Retina (tissue), 1 donor: ENCODE measurements at regions not wholly inside any gene's neighbourhood (a gene's known extent, or its start where the extent isn't known, plus 50 kb on each side); places are given as distances from the start of the nearest gene placed in this dataset.

Experiments
- DNase-seq: peaks from one replicate; pipeline ENCODE4 v3.0.0-alpha.2; 2016

DNA sequence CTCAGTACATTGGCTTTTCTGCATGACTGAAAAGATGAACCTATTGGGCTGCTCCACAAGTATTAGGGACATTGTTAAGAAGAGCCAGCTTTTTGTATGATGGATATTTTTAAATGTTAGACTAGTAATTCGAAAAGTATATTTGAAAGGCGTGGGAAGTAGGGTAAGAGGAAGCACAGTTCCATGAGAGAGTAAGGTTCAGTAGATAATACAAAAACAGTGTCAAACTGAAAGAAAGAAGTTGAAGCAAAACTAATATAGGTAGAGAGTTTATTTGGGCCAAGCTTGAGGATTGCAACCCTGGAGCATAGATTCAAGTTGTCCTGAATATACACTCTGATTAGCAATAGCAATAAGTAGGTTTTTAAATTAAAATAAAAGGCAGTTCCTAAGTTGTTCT lies 193.9 kb downstream of the RASSF9 start:
- DNase-seq, result no peak

DNA sequence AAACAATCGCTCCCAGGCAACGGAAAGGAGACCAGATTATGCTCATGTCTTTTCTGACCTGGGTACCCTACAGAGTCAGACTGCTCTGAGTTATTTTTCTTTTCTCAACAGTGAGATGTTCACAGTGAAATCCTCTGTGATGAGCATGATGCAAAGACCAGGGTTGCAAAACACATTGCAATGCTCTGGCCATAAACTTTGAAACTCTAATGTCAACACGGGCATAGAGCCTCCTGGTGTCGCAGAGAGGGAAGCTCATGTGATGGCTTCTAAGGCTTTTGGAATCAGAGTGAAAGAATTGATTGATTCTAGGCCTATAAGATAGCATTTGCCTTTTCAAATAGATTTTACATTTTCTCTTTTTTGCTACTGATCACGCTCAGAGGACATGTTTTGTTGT lies 193.4 kb downstream of the RASSF9 start:
- no peak for DNase-seq

DNA sequence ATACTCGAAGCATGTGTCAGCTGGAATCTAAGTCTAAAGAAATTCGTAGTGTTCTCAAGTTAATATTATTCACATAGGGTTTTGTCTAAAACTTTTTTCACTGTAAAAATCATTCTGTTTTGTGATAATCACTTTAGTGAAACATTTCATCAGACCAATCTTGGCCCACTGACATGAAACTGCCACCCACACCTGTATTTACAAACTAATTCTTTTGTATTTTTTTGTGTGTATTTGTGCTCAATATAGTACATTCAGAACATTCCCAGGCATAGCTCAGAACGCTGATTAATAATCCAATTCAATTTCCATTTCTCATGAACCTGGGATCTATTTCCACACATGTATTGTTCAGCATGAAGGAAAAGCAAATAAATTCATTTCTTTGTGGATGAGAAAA lies 191.7 kb downstream of the RASSF9 start:
- DNase-seq, result no peak

DNA sequence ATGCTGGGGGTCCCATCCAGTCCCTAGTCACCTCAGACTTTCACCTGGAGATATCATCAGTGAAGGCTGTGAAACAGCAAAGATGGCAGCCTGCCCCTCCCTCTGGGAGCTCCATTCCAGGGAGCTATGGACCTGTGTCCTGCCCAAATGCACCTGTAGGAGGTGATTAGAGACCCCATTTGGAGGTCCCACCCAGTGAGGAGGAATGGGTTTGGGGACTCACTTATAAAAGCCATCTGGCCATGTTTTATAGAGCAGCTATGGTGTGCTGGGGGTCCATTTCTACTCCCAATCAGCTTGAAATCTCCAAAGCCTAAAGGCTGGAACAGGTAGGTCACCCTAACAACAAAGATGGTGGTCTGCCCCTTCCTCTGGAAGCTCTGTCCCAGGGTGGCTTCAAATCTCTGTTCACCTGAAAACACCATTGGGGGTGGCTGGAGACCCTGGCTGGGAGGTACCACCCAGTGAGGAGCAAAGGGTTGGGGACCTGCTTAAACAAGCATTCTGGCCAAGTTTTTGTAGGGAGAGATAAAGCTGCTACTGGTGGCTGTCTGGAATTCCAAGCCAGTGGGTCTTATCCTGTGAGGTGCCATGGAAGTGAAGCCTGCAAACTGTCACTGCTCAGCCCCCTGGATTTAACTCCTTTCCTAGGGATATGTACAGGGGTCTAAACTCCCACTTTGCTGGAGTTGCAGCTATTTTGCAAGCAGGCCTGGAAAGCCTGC lies 182.3 kb downstream of the RASSF9 start:
- DNase-seq, result no peak

DNA sequence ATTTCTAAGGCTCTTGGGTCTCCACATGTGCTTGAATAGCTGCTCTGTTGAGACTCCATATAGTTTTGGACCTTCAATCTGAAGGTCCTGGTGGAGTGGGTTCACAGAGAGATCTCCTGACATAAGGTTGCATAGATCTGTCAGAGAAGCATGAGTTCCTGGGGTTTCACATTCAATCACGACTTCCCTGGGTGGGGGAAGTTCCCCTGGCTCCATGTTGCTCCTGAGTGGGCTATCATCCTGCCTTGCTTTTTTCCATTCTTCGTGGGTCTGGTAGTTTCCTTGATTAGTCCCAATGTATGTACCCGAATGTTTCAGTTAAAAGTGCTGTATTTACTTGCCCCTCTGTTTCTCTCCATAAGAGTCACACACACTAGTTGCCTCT lies 181.8 kb downstream of the RASSF9 start:
- DNase-seq, result no peak

DNA sequence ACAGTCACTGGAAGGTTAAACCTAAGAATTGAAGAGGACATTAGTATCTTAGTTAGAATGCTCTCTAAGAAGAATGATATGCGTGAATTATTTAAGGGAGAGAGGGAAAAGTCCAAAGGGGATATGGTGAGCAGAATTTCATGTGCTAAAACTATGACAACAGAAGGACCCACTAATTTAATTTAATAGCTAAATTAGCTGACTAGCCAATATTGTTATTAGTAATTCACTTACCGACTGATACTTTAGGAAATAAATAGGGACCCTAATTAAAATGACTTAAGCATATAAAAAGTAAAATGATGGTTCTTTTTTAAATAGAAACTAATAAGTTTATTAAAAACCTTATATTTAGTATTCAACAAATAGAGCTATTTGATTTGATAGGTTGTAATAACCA lies 179.6 kb downstream of the RASSF9 start:
- DNase-seq, result no peak

DNA sequence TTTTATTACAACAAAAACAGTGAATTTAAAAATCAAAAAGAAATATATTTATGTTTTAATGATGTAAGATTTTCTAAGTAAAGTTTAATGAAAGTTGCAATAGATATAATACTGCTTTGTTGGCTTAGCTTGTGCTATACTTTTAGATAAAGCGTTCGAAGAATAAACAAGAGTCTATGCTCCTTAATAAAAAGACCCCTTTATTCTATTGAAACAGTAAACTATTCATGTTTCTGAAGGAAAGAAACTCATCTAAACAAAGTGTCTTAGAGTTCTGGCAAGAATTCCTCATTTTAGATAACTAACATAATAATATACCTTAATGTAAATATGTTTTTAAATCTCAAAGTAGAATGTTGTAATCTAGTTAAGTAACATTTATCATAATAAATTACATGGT lies 179.0 kb downstream of the RASSF9 start:
- DNase-seq, result no peak

DNA sequence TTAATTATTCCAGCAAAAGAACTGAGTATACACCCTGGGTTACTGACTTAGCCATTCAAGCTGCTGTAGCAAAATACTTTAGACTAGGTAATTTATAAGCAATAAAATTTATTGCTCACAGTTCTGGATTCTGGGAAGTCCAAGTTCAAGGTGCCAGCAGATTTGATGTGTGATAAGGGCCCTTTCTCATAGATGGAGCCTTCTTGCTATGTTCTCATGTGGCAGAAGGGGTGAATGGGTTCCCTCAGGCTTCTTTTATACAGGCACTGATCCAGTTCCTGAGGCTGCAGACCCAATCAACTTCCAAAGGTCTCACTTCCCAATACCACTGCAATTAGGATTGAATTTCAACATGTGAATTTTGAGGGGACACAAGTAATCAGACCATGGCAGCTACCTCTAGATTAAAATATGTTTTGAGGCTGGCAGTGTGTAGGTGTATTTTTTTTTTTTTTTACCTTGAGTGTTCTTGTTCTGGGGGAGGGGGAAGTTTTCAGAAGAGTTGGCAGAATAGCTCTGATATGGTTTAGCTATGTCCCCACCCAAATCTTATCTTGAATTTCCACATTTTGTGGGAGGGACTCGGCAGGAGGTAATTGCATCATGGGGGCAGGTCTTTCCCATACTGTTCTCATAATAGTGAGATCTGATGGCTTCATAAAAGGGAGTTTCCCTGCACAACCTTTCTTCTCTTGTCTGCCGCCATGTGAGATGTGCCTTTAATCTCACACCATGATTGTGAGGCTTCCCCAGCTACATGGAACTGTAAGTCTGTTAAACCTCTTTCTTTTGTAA lies 178.2 kb downstream of the RASSF9 start:
- DNase-seq, result no peak

DNA sequence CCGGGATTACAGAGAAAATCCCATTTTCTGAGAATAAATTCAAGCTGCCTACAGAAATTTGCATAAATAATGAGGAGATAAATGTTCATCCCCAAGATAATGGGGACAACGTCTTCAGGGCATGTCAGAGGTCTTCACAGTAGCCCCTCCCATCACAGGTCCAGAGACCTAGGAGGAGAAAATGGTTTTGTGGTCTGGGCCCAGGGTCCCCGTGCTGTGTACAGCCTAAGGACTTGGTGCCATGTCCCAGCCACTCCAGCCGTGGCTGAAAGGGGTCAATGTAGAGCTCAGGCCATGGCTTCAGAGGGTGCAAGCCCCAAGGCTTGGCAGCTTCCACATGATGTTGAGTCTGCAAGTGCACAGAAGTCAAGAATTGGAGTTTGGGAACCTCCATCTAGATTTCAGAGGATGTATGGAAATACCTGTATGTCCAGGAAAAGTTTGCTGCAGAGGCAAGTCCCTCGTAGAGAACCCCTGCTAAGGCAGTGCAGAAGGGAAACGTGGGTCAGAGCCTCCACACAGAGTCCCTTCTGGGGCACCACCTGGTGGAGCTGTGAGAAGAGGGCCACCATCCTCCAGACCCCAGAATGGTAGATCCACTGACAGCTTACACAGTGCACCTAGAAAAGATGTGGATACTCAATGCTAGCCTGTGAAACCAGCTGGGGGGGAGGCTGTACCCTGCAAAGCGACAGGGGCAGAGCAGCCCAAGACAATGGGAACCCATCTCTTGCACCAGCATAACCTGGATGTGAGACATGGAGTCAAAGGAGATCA lies 176.3 kb downstream of the RASSF9 start:
- DNase-seq, result no peak

DNA sequence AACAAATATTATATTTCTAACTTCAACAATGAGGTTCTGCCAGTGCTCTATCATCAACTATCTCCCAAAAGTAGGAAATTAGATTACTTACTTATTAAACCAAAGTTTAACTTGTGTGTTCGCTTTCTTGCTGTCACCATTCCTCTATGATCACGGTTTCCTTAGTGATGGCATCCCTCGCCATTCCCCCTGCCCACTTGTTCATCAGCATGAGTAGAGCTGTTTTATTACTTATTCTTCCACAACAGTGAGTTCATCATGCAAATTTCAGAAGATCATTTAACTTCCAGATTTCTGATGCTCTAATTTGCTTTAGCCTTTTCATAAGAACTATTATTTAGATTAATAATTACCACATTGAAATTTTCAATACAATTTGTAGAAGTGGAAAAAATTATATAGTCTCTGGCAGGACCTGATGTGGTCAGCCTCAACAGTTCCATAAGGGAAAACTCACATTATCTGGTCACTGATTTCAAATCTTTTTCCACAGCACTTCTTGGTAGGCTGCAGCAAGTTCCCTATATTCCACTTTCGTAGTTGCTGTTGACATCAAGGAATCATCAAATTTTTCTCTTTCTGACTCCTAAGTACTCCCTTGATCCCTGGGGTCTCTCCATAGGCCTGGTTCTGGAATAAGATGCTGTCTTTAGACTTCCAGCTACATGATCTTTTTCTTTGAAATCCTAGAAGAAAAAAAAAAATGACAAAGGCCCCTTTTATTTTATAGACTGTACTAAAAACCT lies 174.6 kb downstream of the RASSF9 start:
- DNase-seq, result no peak

DNA sequence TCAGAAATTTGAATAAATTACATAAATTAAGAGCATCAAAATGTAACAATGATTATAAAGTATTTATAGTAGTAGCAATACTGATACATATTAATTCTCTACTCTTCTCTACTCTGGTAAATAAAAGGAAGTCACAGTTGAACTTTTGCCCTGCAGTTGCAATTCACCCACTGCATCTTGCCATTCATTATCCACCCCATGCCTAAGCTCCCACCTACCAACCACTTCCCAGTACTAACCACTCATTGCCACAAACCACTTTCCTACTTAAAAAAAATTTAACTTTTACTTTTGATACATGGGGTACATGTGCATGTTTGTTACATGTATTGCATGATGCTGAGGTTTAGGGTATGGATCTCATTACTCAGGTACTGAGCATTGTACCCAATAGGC lies 174.0 kb downstream of the RASSF9 start:
- DNase-seq, result no peak

DNA sequence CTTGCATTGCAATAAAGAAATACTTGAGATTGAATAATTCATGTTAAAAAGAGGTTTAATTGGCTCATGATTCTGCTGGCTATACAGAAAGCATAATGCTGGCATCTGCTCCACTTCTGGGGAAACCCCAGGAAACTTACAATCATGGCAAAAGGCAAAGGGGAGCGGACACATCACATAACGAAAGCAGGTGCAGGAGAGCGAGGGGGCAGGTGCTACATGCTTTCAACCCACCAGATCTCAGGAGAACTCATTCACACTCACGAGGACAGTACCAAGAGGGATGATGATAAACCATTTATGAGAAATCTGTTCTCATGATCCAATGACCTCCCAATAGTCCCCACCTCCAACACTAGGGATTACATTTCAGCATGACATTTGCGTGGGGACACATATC lies 172.6 kb downstream of the RASSF9 start:
- no peak for DNase-seq

DNA sequence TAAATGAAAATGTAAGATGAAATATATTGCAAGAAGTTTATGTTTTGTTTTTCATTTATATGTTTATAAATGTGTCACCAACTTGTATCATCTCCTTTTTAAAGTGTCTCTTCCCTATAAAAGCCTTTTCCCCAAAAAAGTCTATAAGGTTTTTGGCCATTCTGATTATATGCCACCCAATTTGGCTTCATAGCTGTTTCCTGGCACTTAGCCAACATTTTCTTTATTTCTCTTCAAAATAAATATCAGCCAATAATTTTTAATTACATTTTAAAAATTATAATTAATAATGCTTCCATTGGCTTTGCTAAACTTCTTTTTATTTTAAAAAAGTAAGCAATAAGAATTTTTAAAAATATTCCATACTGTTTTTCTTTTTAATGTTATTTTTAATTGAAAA lies 171.8 kb downstream of the RASSF9 start:
- DNase-seq, result no peak

DNA sequence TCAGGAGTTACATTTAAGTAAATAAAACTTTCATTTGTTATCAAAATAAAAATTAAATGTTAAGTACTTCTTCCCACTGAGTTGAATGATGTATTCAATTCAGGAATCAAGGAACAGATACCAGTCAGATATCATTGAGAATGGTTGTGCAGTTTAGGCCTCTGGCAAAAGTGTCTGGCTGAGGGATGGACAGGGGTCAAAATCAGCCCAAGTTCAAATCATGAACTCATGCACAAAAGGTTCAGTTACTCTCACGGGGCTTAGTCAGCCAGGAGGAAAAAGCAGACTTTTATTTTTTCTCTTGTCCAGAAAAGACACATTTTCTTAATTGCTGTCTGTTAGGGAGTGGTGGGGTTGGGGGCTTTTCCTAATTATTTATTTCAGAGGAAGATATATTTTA lies 166.3 kb downstream of the RASSF9 start:
- DNase-seq, result no peak

DNA sequence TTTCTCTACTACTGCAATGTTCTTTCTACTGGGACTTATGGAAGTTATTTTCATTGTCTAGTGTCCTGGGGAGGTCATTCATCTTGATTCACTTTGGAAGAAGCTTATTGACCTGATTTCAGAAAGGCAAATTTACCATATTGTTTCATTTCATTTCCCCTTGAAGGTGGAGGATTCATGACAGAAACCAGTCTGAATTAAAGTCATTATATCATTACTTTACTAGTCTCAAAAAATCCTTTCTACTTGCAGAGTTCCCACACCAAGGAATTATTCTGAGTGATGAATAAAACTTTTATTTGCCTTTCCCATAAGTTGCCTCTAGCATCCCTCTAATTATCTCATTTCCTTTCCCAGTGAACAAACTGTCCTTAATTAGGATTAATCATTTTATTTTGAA lies 163.8 kb downstream of the RASSF9 start:
- DNase-seq, result no peak

DNA sequence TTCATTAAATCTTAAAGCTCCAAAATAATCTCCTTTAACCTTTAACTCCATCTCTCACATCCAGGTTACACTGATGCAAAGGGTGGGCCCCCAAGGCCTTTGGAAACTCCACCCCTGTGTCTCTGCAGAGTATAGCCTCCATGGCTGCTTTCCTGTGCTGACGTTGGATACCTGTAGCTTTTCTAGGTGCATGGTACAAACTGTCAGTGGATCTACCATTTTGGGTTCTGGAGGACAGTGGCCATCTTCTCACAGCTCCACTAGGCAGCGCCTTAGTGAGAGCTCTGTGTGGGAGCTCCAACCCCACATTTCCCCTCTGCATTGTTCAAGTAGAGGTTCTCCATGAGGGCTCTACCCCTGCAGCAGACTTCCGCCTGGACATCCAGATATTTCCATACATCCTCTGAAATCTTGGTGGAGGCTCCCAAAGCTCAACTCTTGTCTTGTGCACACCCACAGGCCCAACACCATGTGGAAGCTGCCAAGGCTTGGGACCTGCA lies 162.2 kb downstream of the RASSF9 start:
- no peak for DNase-seq

DNA sequence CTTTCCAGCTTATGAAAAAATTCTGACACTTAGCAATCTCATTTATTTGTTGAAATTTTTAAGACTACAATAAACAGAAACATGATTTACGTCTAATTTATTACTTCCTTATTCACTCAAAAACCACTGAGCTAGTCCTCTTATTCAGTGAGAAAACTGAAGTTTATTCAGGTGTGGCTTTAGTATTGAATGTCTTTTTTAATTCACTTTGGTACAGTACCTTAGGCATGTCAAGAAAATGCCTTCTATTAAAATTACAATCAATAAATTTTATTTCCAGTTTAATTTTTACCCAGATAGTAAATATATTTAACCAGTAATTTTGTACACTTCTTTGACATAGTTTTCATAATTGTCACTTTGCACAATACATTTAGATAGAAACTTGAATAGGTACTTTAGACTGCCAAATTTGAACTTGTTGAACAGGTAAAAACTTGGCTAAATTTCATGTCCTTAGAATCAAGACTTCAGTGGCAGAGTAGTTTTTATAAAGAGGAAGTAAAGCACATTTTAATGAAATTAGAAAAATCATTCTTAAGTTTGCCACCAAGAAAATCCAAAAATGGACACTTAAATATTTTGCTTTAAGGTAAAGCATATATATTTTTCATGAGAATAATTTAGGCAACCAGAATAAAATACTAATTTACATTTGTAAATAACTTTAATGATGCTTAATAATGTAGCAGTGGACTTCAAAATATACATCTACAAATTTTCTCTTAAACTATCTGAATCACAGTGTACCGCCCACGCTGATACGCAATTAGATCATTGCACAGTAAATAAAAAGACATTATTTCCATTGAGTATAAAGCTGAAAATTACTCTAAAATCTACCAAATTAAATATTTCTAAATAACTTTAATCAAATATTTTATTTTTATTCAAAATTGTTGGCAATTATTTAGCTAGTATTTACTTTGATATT lies 159.1 kb downstream of the RASSF9 start:
- DNase-seq, result no peak

DNA sequence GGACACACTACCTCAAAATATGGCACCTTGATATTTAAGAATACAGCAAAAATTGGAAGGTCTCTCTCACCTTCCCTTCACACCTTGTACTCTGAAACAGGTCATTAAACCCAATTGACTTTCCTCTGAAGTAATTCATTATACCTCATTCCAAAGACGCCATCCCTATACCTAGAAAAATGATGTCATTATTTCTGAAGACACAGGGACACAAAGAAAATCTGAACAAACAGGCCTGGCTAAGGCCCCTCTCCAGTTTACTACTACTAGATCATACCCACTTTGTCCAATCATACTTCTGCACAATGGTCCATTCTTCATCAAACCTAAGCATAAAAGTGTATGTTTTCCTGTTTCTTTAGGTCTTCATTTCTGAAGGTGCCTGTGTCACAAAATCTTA lies 156.9 kb downstream of the RASSF9 start:
- no peak for DNase-seq

DNA sequence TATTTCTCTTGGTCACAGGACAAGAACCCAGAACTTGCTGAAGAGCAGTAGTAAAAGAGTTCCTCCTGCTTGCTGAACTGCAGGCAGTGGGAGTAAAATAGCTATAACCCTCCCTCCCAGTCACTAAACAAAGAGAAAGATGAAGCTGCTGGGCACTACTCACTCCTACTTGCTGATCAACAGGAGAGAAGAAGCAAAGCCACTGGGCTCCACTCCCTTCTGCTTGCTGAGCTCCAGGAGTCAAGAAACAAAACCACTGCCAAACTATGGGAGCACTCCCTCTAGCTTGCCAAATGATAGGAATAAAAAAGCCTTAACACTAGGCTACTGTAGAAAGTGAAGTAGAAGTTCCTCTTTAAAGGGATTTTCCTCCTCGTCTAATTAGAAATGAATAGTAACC lies 155.3 kb downstream of the RASSF9 start:
- no peak for DNase-seq

DNA sequence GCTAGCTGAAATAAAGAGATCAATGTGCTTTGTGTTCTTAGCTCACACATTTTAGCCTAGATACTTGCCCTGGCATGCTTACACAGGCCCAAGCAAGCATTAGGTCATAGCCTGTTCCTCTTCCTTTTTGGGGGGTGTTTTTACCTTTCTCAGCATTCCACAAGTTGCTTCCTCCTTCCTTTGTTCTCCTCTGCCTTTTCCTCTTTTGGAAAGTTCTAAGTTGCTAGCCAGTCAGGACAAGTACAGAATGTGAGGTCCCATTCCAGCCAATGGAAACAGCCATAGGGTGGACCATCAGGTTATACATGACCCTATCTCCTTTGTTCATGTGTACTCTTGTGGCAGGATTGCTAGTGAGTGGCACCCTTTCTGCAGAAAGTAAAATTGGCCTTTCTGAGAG lies 154.9 kb downstream of the RASSF9 start:
- no peak for DNase-seq

DNA sequence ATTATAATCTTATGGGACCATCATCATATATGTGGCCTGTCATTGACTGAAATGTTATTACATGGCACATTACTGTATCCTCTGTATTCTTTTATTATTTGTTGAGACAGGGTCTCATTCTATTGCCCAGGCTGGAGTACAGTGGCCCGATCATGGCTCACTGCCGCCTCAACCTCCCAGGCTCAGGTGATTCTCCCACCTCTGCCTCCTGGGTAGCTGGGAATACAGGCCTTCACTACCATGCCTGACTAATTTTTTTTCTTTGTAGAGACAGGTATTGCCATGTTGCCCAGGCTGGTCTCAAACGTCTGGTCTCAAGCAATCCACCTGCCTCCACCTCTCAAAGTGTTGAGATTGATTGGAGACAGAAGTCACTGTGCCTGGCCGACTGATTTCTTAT lies 153.2 kb downstream of the RASSF9 start:
- no peak for DNase-seq

DNA sequence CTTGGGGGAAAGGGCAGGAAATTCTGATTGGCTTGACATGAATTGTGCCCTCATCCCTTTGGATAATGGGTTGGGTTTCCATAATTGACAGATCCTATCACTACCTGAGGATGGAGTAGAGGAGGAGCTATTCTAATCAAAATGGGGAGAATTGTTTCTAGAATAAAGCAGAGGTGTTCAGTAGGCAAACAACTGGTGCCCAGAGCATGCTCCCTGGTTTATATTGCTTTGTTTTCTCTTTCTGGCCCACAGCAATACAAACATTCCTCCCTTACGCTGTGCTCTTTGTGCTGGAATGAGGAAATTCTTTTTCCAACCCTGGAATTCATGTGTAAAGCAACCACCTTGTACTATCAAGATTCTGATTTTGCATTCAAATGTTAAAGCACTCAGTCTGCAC lies 147.4 kb downstream of the RASSF9 start:
- DNase-seq, result no peak
